Uterus (tissue), 3 donors: ENCODE measurements at regions not wholly inside any gene's neighbourhood (a gene's known extent, or its start where the extent isn't known, plus 50 kb on each side); places are given as distances from the start of the nearest gene placed in this dataset.
"Not testable (repeated sequence)": the region's sequence is repeated elsewhere in the genome, so short reads cannot be mapped to it uniquely, and the experiment has no call there.

Source experiments
- DNase-seq, 2 donors: peaks; one replicate each; pipeline ENCODE4 v3.0.0-alpha.2; 2019 to 2020
- H3K27ac ChIP-seq, 2 donors: fragments of 200-600 bp; sonication (generic); 1 replicate in 1 of 2; 2 replicates in 1 of 2; pipeline ENCODE4 v1.5.1; 2016 to 2018
- H3K27me3 ChIP-seq, 2 donors: fragments of 200-600 bp; sonication (generic); one replicate each; pipeline ENCODE4 v1.5.1; 2018 to 2019; ENCODE audit warnings: control low read depth in 1 of 2
- H3K36me3 ChIP-seq, 2 donors: fragments of 200-600 bp; sonication (generic); one replicate each; pipeline ENCODE4 v1.5.1; 2019; ENCODE audit warnings: control low read depth in 1 of 2
- H3K4me1 ChIP-seq, 2 donors: fragments of 200-600 bp; sonication (generic); one replicate each; pipeline ENCODE4 v1.5.1; 2018 to 2019; ENCODE audit warnings: control low read depth in 1 of 2
- H3K4me3 ChIP-seq, 2 donors: fragments of 200-600 bp; sonication (generic); 1 replicate in 1 of 2; 2 replicates in 1 of 2; pipeline ENCODE4 v1.5.1; 2018 to 2019; ENCODE audit warnings: mild to moderate bottlenecking in 1 of 2
- H3K9me3 ChIP-seq, 2 donors: fragments of 200-600 bp; sonication (generic); one replicate each; pipeline ENCODE4 v1.5.1; 2019; ENCODE audit warnings: control low read depth in 1 of 2
- CTCF ChIP-seq, 4 experiments: fragments of 200-600 bp in 2 of 4; fragments of 450-650 bp in 2 of 4; sonication (generic) in 2 of 4; IDR thresholded peaks; one replicate each; pipeline ENCODE4 v1.5.1; 2016 to 2019; ENCODE audit warnings: antibody characterized with exemption in 4 of 4, mild to moderate bottlenecking in 2 of 4, moderate library complexity in 1 of 4
- POLR2A ChIP-seq, 2 donors: fragments of 450-650 bp; IDR thresholded peaks; one replicate each; pipeline ENCODE4 v1.6.1; 2016; ENCODE audit warnings: antibody characterized with exemption in 2 of 2, mild to moderate bottlenecking in 1 of 2, moderate library complexity in 1 of 2
- intact Hi-C: fragments of 100-400 bp; cut with DNase I; formaldehyde crosslinking; loops from one replicate; pipeline ENCODE4 v1.15.1; 2023; ENCODE audit warnings: low total_unique reads
- donor health status: DM: yes; HTN: yes; CAD: no.

- intact Hi-C loops: no loop called here
- no peak for TF ChIP-seq CTCF (IDR thresholded peaks at IDR 0.05)
- no peak for TF ChIP-seq POLR2A (IDR thresholded peaks at IDR 0.05)
These were observed 101.6 kb downstream of the PLXNA1 start for GRCh38 chr3:127084401-127084990.

GRCh38 chr3:127085576-127085975 lies 102.7 kb downstream of the PLXNA1 start:
- intact Hi-C loops: no loop called here
- DNase-seq: no peak
- Histone ChIP-seq H3K27ac (no peak overlapping the region), H3K9me3 (no peaks in the 10 kb centered on the region), H3K4me3 (no peak overlapping the region), H3K36me3 (no peaks in the 10 kb centered on the region), H3K27me3 (no peaks in the 10 kb centered on the region), H3K4me1 (no peaks in the 10 kb centered on the region)
- TF ChIP-seq CTCF (IDR thresholded peaks at IDR 0.05) (no peak), POLR2A (IDR thresholded peaks at IDR 0.05) (no peak)

More at GRCh38 chr3:127084401-127084990, 101.6 kb downstream of the PLXNA1 start:
- H3K36me3 ChIP-seq: no peaks in the 10 kb centered on the region
- no peak overlapping the region for H3K4me3 ChIP-seq
- no peaks in the 10 kb centered on the region for H3K27me3 ChIP-seq
- H3K4me1 ChIP-seq: no peaks in the 10 kb centered on the region
- no peak for DNase-seq
- H3K27ac ChIP-seq: no peak overlapping the region
- H3K9me3 ChIP-seq: no peaks in the 10 kb centered on the region

- H3K27me3 ChIP-seq, intact Hi-C loops, H3K9me3 ChIP-seq, H3K4me3 ChIP-seq, H3K4me1 ChIP-seq, H3K36me3 ChIP-seq, DNase-seq, H3K27ac ChIP-seq: not testable (repeated sequence)
These were observed 103.7 kb downstream of the PLXNA1 start for GRCh38 chr3:127086591-127086990.

GRCh38 chr3:127087441-127087840 lies 104.5 kb downstream of the PLXNA1 start:
- no peak for DNase-seq
- no peaks in the 10 kb centered on the region for H3K9me3 ChIP-seq
- no peaks in the 10 kb centered on the region for H3K36me3 ChIP-seq
- H3K4me1 ChIP-seq: no peaks in the 10 kb centered on the region
- no peaks in the 10 kb centered on the region for H3K27me3 ChIP-seq
- intact Hi-C loops: no loop called here
- no peak overlapping the region for H3K27ac ChIP-seq
- H3K4me3 ChIP-seq: no peak overlapping the region
- TF ChIP-seq CTCF (IDR thresholded peaks at IDR 0.05) (no peak), POLR2A (IDR thresholded peaks at IDR 0.05) (no peak)

- Histone ChIP-seq H3K9me3 (no peaks in the 10 kb centered on the region), H3K27me3 (no peaks in the 10 kb centered on the region), H3K4me1 (no peaks in the 10 kb centered on the region), H3K36me3 (no peaks in the 10 kb centered on the region), H3K4me3 (no peak overlapping the region), H3K27ac (no peak overlapping the region)
- intact Hi-C loops: no loop called here
- TF ChIP-seq POLR2A (IDR thresholded peaks at IDR 0.05): no peak
- no peak for TF ChIP-seq CTCF (IDR thresholded peaks at IDR 0.05)
- DNase-seq: no peak
These were observed 104.2 kb upstream of the PRR23E start for GRCh38 chr3:127088511-127089351.
